Inflammatory macrophage (primary cell): ENCODE measurements at regions not wholly inside any gene's neighbourhood (a gene's known extent, or its start where the extent isn't known, plus 50 kb on each side); places are given as distances from the start of the nearest gene placed in this dataset.
"Not testable (repeated sequence)": the region's sequence is repeated elsewhere in the genome, so short reads cannot be mapped to it uniquely, and the experiment has no call there.

ENCODE experiments used
- DNase-seq, 2 donors: peaks; one replicate each; pipeline ENCODE4 v3.0.0-alpha.2; 2020 to 2022

DNA sequence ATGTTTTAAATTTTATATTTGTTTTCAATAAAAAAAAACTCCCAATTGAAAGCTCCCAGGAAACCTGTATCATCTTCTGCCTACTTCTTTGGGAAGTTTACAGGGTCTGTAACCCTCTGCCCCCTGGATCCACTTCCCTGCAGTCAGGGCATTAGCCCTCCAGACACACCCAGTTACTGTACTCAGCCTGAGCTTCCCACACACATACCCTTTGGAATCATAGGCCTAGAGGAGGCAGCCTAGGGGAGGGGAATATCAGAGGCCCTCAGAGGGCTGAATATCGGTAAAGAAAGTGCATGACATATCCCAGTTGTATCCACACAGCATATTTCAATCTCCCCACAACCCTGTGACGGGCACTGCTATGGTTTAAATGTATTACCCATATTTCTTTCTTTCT, 56.2 kb upstream of the TFPI start:
- not testable (repeated sequence) for DNase-seq

DNA sequence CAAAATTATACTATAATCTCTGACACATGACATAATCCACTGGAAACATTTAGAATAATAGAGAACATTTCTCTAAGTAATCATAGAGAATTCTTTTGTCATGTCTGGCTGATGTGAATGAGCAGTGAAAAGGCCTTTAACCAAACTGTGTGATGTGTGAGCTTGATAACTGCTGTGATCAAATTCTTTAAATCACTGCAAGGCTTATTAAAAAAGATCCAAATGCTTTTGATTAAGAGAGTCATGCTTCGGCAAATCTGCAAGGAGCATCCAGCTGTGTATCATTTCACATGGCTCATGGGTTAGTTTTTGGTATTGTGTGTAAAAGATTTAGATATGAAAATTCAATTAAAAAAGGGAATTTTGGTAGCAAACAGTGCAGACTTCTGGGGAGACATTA, 58.6 kb upstream of the TFPI start:
- no peak for DNase-seq

DNA sequence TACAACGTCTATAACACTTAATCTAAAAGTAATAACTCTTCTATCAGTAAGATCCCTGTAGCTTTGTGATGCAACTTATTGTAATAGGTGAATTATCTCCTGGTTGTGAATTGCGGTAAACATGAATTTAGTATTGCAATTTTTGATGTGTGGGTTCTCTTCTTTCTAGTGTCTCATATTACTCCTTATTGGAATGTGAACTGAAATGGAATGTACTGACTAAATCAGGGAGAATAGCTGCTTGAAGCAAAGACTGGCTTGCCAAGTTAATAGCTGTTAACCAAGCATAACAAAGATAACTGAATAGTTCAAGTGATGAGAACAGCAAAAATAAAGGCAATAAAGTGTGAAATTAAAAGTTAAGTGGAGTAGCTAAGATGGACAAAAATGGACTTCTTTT, 60.5 kb upstream of the TFPI start:
- DNase-seq = no peak

DNA sequence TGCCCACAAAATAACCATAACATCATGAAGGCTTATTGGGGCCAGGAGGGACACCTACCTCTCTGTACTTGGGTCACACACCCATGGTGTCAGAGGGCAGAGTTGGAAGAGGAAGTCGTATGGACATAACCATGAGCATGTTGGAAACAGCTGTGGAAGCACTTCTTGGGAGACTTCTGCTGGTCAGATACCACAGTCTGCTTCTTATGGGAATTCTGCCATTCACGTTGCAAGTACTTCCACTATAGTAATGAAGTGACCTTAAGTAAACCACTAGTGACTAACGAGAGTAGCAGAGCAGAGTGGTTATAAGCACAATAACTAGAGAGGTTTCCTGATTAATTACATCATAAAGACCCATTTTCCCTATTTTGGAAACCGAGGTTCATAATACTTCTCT, 61.1 kb upstream of the TFPI start:
- no peak for DNase-seq

DNA sequence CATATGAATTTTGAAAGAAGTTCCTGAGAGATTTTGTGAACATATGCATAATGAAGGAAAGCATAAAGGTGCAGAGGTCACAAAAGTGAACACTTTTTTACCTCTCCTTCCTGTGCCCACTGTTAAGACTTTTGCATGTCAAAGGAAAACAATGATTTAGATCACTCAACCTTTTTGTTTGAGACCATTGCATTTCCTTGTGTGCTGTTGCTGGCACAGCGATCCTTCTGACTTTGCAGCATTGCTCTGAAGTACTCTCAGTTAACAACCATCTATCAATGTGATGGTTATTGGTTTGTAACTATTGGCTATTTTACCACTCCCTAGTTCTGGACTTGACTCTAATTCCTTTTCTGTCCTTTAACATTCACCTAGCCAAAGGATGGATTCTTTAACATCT, 61.7 kb upstream of the TFPI start:
- no peak for DNase-seq

DNA sequence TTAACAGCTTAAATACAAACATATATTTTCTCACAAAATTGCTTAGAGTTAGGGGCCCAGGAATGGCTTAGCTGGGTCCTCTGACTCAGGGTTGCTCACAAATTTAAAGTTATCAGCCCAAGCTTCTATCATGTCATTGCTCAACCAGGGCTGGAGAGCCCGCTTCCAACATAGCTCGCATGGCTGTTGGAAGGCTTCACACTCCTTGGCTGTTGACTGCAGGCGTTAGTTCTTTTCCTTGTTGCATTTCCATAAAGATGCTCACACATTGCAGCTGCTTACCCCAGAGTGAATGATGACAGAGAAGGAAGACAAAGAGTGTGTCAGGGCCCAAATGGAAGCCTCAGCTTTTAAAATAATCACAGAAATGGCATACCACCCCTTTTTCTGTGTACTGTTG, 62.9 kb upstream of the TFPI start:
- no peak for DNase-seq

DNA sequence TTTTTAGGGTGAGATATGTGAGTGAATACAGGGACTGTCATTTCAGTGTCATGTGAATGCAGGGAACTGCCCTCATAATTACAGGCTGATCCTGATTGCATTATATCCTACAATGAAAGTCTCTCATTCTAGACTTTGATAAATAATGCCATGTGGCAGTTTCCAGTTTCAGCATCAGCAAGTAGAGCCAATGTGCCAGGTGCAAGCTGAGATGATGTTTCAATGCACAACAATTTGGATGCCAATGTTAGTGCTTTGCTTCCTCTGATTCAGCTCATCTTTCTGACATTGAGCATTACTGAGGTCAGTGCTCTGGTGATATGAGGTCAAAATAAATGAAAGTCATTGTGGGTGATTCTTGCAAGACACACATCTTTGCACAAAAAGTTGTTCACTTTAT, 63.7 kb upstream of the TFPI start:
- no peak for DNase-seq

DNA sequence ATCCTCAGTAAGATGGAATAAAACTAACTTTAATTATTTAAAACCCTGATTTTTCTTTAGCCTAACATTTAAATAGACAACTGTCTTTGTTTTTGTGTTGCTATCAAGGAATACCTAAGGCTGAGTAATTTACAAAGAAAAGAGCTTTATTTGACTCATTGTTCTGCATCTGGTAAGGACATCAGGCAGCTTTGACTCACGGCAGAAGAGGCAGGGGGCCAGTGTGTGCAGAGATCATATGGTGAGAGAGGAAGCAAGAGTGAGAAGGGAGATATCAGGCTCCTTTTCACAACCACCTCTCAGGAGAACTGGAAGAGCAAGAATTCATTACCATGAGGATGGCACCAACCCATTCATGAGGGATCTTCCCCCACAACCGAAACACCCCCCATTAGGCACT, 64.6 kb upstream of the TFPI start:
- no peak for DNase-seq

DNA sequence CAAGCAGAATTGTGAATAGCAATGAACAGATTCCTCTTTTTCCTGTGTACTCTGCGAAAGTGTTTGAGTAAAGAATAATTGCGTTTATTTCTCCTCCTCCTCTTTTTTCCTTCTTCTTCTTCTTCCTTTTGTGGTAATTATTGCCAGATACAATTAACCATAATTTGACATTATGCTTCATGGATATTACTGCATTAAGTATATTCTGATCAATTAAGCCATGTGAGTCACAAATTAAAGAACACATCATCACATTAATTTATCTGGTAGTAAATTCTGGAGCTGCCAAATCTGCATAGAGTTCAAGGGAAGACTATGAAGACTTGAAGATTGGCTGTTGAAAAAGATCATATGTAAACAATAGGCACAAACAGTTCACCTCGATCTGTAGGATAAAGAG, 72.9 kb upstream of the TFPI start:
- DNase-seq = no peak

DNA sequence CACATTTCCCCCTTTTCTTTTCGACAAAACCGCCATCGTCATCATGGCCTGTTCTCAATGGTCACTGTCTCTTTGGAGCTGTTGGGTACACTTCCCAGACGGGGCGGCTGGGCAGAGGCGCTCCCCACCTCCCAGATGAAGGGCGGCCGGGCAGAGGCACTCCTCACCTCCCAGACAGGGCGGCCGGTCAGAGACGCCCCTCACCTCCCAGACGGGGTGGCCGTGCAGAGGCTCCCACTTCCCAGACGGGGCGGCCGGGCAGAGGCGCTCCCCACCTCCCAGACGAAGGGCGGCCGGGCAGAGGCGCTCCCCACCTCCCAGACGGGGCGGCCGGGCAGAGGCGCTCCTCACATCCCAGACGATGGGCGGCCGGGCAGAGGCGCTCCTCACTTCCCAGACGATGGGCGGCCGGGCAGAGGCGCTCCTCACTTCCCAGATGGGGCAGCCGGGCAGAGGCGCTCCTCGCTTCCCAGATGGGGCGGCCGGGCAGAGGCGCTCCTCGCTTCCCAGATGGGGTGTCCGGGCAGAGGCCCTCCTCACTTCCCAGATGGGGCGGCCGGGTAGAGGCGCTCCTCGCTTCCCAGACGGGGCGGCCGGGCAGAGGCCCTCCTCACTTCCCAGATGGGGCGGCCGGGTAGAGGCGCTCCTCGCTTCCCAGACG, 82.6 kb upstream of the TFPI start:
- DNase-seq = not testable (repeated sequence)

DNA sequence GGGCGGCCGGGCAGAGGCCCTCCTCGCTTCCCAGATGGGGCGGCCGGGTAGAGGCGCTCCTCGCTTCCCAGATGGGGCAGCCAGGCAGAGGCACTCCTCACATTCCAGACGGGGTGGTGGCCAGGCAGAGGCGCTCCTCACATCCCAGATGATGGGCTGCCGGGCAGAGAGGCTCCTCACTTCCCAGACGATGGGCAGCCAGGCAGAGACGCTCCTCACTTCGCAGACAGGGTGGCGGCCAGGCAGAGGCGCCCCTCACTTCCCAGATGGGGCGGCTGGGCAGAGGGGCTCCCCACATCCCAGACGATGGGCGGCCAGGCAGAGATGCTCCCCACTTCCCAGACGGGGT, 83.1 kb upstream of the TFPI start:
- not testable (repeated sequence) for DNase-seq

DNA sequence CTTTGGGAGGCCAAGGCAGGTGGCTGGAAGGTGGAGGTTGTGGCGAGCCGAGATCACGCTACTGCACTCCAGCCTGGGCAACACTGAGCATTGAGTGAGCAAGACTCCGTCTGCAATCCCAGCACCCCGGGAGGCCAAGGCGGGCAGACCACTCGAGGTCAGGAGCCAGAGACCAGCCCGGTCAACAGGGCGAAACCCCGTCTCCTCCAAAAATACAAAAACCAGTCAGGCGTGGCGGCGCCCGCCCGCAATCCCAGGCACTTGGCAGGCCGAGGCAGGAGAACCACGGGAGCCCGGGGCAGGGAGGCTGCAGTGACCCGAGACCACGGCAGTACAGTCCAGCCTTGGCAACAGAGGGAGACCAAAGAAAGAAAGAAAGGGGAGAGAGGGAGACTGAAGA, 83.5 kb upstream of the TFPI start:
- not testable (repeated sequence) for DNase-seq

DNA sequence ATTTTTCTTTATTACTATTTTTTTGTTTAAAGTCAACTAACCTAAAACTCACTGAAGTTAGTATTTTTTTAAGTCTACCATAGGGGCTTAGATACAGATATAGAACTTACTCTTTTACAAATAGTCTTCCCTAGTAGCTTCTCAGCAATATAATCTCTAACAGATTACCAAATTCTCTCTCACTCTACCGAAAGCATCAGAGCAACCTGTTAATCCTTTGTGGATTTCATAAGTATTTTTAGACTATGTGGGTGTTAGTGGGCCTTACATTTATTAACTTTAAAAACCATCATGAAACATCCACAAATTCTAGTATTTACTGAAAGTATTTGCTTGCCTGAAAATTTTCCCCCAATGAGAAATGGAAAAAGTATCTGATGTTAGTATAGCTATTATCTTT, 84.6 kb upstream of the TFPI start:
- no peak for DNase-seq

DNA sequence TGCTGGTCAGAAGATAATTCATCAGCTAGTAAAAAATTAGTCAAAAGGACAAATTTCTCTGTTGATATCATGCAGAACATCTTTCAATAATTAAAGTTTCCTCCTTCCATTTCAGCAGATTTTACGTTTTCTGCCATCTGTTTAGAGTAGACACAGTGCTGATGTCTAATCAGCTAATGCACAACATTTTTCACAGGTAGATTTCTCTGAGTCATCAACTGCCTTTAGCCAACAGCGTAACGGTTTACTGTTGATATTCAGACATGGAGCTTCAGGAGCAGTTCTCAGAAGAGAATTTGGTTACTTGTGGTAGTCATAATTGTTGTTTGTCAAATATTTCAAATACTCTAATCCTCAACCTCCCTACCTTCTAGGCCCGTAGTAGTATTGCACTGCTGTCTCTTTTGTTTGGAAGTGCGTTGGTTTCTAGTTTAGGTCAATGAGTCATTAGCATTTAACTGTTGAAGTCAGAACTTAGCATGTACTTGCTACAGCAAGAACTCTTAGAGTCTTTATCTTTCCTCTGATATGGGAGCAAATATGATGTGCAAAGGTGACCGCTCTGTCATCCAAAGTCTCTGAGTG, 86.8 kb upstream of the TFPI start:
- DNase-seq = no peak

DNA sequence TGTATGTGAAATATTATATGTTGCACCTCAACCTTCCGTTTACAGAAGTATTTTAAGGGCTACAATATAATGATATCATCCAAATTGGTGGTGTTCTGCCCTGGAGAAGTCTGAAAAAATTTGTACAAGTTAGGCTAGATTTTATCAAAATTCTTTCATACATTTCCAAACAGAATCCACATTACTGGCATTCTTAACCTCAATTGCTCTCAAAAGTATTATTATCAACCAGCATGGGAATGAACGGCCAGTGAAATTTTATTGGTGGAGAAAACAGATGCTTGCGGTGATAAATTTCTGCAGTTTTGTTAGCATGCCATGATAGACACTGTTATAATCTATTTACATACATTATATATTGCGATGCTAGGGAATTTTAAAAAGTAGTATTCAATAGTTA, 88.3 kb upstream of the TFPI start:
- DNase-seq = no peak

DNA sequence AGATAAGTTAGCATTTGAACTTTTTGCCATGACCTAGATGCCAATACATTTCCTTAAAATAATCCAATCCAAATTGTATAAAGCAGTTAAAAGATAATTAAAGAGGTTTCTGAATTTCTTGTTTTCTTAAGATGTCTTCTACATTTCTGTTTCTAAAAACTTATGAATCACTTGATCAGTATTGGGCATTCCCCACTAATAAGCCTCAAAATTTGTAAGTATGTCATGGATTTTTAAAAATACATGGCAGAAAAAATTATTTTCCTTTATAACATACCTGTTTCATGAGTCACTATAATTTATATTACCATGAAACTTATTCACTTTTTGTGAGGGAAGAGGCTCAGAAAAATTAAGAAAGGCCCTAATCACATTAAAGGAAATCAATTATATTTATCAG, 90.3 kb upstream of the TFPI start:
- no peak for DNase-seq

DNA sequence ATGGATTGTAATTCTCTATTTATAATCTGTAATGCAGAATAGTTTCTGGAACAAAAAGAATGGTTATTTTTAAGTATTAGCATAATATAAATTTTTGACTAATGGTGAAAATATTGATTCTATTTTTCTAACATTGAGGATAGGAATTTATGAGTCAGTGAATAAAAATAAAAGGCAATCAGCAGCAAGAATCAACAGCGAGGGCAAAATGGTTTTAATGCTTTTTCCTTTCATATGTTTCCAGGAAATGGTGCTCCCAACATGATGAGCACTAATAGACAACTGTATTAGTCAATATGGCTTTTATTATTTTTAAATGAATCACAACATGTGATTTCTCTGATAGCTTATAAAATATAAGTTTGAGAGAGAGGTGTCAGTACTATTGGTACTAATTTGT, 90.7 kb upstream of the TFPI start:
- no peak for DNase-seq

DNA sequence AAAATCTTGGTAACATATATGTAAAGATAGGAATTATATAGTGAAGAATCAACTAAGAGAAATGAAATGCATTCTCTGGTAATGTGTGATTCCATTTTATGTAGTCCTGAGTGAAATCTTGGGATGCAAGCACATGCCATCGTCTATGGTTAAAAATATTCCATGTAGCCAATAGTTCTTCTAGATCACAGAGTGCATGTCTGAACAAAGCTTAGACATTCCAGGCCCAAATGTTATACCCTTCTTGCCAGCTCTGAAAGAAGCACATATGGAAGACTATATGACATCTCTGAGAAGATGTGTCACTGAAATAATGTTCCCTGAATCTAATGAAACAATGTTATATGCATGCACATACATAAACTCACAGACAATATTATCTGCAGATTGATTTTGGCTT, 92.3 kb upstream of the TFPI start:
- no peak for DNase-seq

DNA sequence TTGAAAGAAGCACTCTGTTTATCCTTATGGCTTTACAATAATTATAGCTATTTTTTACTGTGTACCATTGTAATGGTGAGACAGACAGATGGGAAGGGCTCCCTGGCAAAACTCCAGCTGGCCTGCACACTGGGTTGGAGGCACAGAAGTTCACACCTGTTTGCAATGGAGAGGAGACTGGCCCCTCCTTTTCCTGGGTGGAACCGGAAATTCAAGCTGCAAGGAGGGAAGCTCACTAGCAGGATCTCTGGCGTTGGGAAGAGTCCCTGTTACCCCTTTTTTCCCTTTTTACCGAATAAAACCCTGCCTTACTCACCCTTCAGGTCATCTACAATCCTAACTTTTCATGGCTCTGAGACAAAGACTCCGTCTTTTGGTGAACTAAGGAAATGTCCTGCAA, 100.3 kb upstream of the TFPI start:
- DNase-seq = no peak

DNA sequence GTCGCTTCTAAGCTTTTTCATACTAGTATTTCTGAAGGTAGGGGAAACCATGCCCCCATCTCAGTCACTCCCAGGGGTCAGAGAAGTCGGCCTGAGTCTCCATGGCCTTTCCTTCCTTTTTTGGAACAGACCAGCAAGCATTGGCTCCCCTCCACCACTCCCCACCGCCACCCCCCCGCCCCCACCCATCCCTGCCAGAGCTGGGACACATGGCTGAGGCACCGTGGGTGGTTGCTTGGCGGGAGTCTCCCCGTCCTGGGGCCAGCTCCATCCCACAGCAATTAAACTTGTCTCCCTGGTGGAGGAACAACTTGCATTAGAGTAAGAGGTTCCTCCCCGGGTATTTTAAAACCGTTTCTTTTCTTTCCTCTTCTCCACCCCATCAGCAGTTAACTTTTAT, 100.8 kb upstream of the TFPI start:
- DNase-seq = no peak

DNA sequence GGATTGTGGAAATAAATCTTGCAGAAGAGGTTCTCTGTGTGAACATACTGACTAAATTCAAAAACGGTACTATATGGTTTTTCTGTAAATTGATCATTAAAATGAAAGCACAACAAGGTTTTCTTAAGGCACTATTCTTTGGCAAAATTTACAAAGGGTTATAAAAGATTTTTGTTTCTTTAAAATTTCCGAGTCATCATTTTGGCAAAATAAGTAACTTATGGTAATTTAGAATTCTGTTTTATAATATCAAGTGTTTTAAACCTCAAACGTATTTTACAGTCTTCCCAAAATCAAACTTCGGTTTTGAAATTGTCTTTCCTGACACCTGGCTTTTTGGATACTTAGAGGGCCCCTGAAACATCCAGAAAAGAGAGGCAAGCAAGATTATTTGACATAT, 101.9 kb upstream of the TFPI start:
- DNase-seq = no peak

DNA sequence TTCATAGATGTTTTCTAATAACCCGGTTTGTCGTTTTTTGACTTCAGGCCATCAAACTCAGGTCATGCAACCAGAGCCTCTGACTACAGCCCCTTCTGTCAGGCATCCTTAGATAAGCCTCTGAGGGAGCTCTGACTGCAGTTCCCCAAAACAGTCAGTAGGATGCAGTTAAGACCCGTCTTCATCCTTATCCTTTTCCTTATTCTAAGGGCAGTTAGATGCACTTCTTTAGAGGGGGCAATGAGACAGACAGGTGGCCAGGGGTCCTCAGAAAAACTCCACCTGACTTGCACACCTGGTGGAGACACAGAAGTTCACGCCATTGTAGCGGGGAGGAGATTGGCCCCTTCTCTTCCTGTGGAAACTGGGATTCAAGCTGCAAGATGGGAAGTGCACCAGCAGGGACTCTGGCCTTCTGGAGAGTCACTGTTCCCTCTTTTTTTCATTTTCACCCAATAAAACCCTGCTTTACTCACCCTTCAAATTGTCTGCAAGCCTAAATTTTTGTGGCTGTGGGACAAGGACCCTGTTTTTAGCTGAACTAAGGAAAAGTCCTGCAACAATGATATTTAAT, 104.8 kb upstream of the TFPI start:
- no peak for DNase-seq

DNA sequence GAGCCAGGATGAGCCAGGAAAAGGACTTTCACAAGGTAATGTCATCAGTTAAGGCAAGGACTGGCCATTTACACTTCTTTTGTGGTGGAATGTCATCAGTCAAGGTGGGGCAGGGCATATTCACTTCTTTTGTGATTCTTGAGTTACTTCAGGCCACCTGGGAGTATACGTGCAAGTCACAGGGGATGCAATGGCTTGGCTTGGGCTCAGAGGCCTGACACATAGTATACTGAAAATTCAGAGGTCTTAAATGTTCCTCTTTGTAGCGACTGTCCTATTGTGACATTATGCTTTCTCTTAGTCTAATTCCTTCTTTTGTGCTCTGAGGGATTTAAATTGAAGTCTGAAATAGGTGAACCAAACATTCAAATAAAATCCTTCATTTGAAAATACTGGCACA, 121.8 kb upstream of the TFPI start:
- not testable (repeated sequence) for DNase-seq

DNA sequence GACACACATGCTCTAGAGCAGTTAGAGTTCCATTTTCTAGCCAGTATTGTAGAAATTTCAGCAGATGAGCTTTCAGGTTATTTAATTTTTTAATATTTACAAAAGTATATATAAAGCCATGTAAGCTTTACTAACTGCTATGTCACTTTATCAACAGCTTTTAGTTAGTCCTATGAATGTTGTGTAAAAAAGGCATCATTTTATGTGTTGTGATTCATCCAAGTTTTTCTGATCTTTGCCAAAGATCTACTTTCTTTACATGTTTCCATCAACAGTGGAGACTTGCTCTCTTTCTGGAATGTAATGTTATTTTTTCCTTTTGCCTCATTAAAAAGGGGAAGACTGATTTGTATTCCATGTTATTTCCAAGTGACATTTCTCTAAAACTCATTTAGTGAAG, 125.2 kb upstream of the TFPI start:
- no peak for DNase-seq

DNA sequence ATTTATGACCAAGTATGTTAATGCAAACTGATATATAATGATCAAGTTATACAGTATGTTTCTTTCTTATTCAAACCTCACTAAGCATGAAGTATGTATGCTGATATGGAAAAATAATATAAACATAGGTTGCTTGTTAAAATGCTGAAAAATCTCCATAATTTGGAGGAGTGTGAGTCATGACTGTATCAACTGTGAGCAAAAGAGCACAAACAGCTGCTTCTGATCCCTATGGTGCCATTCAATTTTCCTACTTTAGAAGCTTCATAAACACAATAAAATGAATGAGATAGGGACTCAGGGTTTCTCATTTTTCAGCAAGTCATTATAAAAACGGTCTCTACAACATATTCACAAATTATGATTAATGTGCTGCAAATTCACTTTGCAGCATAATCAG, 129.9 kb upstream of the TFPI start:
- DNase-seq = no peak
